HG03135 (cell line): ENCODE measurements at regions not wholly inside any gene's neighbourhood (a gene's known extent, or its start where the extent isn't known, plus 50 kb on each side); places are given as distances from the start of the nearest gene placed in this dataset.

Experiments used
- ATAC-seq: cut with Tn5 transposase; IDR thresholded peaks from one replicate; pipeline ENCODE4 v1.9.1; 2021; ENCODE audit warnings: mild to moderate bottlenecking, moderate library complexity; ENCODE audit not compliant: unreplicated experiment

GRCh38 chr1:25027822-25028586 lies 97.9 kb upstream of the RUNX3 start:
- ATAC-seq, result no peak

GRCh38 chr1:25026730-25027450 lies 96.8 kb upstream of the RUNX3 start:
- ATAC-seq, result no peak

GRCh38 chr1:25026304-25026703 lies 96.2 kb upstream of the RUNX3 start:
- ATAC-seq, result no peak

GRCh38 chr1:25024615-25025350 lies 94.7 kb upstream of the RUNX3 start:
- ATAC-seq, result no peak

GRCh38 chr1:25023826-25024225 lies 93.8 kb upstream of the RUNX3 start:
- no peak for ATAC-seq

- no peak for ATAC-seq
Observed at GRCh38 chr1:25023190-25023578, 93.1 kb upstream of the RUNX3 start.

- ATAC-seq, result peak; percentile 65
Observed at GRCh38 chr1:25022361-25023189, 92.5 kb upstream of the RUNX3 start.

GRCh38 chr1:25021591-25022215 lies 91.6 kb upstream of the RUNX3 start:
- no peak for ATAC-seq

GRCh38 chr1:25020851-25021590 lies 90.9 kb upstream of the RUNX3 start:
- ATAC-seq, result no peak

- no peak for ATAC-seq
Observed at GRCh38 chr1:25020173-25020845, 90.2 kb upstream of the RUNX3 start.

GRCh38 chr1:25019337-25020172 lies 89.5 kb upstream of the RUNX3 start:
- peak; percentile 46 for ATAC-seq

GRCh38 chr1:25018943-25019336 lies 88.9 kb upstream of the RUNX3 start:
- no peak for ATAC-seq

GRCh38 chr1:25018110-25018735 lies 88.1 kb upstream of the RUNX3 start:
- no peak for ATAC-seq

GRCh38 chr1:25017436-25018109 lies 87.5 kb upstream of the RUNX3 start:
- no peak for ATAC-seq

- no peak for ATAC-seq
Observed at GRCh38 chr1:25012966-25013962, 83.2 kb upstream of the RUNX3 start.
